PC-9 (cell line): ENCODE measurements at regions not wholly inside any gene's neighbourhood (a gene's known extent, or its start where the extent isn't known, plus 50 kb on each side); places are given as distances from the start of the nearest gene placed in this dataset.

Source experiments
- EZH2 ChIP-seq: fragments of 200-600 bp; sonication (generic); IDR thresholded peaks from 2 replicates; pipeline ENCODE4 v1.8.0; 2017; ENCODE audit warnings: antibody characterized with exemption, low read depth
- TF ChIP-seq, protein P1 (sequence below): fragments of 200-600 bp; sonication (generic); conservative IDR thresholded peaks from 2 replicates; pipeline ENCODE4 v1.6.1; 2017; ENCODE audit warnings: mixed run types, antibody characterized with exemption, mild to moderate bottlenecking, moderate library complexity

- TF ChIP-seq, protein P1, sequence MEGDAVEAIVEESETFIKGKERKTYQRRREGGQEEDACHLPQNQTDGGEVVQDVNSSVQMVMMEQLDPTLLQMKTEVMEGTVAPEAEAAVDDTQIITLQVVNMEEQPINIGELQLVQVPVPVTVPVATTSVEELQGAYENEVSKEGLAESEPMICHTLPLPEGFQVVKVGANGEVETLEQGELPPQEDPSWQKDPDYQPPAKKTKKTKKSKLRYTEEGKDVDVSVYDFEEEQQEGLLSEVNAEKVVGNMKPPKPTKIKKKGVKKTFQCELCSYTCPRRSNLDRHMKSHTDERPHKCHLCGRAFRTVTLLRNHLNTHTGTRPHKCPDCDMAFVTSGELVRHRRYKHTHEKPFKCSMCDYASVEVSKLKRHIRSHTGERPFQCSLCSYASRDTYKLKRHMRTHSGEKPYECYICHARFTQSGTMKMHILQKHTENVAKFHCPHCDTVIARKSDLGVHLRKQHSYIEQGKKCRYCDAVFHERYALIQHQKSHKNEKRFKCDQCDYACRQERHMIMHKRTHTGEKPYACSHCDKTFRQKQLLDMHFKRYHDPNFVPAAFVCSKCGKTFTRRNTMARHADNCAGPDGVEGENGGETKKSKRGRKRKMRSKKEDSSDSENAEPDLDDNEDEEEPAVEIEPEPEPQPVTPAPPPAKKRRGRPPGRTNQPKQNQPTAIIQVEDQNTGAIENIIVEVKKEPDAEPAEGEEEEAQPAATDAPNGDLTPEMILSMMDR = no peak
- no peak for TF ChIP-seq EZH2
Observed at GRCh38 chr1:213466541-213466940, 415.5 kb downstream of the RPS6KC1 start.
